GM12878 (cell line): ENCODE measurements at regions not wholly inside any gene's neighbourhood (a gene's known extent, or its start where the extent isn't known, plus 50 kb on each side); places are given as distances from the start of the nearest gene placed in this dataset.

Experiments used
- CHD2 ChIP-seq: IDR thresholded peaks from 2 replicates; pipeline ENCODE4 v1.6.1; 2011; ENCODE audit warnings: low read depth, low read length, improper control_type of control experiment, borderline replicate concordance
- EZH2 ChIP-seq: IDR thresholded peaks from 2 replicates; pipeline ENCODE4 v1.6.1; 2012; ENCODE audit warnings: low read depth, mild to moderate bottlenecking, control low read depth, inconsistent platforms, low read length, borderline replicate concordance; ENCODE audit not compliant: control insufficient read depth
- IKZF1 ChIP-seq: fragments of 450-650 bp; conservative IDR thresholded peaks from 2 replicates; pipeline ENCODE4 v1.6.1; 2017; ENCODE audit warnings: antibody characterized with exemption, mild to moderate bottlenecking
- NR2C2 ChIP-seq: IDR thresholded peaks from 2 replicates; pipeline ENCODE4 v1.6.1; 2011; ENCODE audit warnings: borderline replicate concordance, low read depth; ENCODE audit not compliant: control insufficient read depth, insufficient read length
- ZNF217 ChIP-seq: fragments of 450-650 bp; IDR thresholded peaks from 2 replicates; pipeline ENCODE4 v1.6.1; 2017; ENCODE audit warnings: antibody characterized with exemption, mild to moderate bottlenecking

- no peak for TF ChIP-seq EZH2
- TF ChIP-seq IKZF1, result no peak
- TF ChIP-seq ZNF217, result no peak
- no peak for TF ChIP-seq CHD2
- no peak for TF ChIP-seq NR2C2
Measured at GRCh38 chr14:71672596-71672995, 259.6 kb upstream of the RGS6 start.
